HG03354 (cell line): ENCODE measurements at regions not wholly inside any gene's neighbourhood (a gene's known extent, or its start where the extent isn't known, plus 50 kb on each side); places are given as distances from the start of the nearest gene placed in this dataset.

Source experiments
- ATAC-seq: cut with Tn5 transposase; IDR thresholded peaks from one replicate; pipeline ENCODE4 v1.9.1; 2021; ENCODE audit warnings: mild to moderate bottlenecking; ENCODE audit not compliant: unreplicated experiment, poor library complexity, severe bottlenecking

DNA sequence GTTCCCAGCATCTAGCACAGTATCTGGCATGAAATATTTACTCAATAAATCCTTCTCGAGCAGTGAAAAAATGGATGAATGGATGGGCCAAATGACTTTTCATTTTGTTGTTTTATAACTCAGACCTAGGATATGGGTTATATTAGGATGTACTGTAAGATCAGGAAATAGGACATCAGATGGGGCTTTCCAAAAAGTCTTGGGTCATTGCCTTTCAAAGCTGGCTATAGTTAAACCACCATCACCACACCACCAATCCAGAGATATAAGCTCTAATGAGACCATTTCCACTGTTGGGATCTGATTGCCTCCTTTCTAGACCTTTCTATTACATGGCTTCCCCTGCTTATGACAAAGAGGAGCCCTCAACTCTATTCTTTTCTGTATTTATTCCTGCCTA is 525.0 kb upstream of the TCF4 start:
- ATAC-seq: no peak

DNA sequence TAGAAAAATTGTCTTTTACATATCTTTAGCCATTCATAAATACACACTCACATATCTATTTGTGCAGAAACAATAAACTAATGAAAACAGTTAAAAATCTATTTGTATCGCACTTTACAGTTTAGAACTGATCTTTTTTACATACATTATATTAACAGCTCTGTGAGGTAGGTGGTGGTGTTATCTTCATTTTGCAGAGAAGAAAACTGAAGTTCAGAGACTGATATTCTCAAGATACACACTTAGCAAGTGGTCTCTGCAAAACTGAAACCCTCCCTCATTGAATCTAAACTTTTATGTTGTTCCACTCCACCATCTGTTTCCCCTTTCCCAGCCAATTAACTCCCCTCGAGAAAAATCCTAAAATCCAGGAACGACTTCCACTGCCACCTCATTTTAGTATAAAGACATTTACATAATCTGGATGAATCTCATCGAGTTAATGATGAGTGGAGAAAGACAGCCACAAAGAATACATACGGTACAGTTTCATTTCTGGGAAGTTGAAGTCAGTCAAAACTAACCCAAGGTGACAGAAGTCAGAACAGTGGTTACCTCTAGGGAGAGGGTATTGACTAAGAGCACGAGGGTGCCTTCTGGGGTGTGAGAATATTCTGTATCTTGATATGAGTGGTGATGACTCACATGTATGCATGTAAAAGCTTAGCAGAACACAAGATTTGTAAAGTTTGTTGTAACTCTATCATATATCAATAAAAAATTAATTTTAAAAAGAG is 524.2 kb upstream of the TCF4 start:
- ATAC-seq: peak; percentile 98

DNA sequence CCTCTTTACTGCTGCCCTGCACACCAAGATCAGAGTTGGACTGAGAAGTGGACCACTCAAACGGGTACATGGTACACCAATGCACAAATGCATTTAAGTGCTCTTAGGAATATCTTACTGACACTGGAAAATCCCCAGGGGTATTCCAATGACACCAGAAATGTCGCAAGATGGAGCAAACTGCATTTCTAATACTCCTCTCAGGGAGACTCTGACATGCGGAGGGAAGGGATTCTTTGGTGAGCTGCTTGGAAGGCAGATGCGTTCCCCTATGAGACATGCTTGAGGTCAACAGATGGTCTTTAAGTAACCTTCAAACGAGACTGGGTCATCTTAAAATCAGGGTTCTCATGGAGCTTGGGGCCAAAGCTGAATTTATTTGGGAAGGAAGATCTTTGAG is 521.8 kb upstream of the TCF4 start:
- no peak for ATAC-seq

DNA sequence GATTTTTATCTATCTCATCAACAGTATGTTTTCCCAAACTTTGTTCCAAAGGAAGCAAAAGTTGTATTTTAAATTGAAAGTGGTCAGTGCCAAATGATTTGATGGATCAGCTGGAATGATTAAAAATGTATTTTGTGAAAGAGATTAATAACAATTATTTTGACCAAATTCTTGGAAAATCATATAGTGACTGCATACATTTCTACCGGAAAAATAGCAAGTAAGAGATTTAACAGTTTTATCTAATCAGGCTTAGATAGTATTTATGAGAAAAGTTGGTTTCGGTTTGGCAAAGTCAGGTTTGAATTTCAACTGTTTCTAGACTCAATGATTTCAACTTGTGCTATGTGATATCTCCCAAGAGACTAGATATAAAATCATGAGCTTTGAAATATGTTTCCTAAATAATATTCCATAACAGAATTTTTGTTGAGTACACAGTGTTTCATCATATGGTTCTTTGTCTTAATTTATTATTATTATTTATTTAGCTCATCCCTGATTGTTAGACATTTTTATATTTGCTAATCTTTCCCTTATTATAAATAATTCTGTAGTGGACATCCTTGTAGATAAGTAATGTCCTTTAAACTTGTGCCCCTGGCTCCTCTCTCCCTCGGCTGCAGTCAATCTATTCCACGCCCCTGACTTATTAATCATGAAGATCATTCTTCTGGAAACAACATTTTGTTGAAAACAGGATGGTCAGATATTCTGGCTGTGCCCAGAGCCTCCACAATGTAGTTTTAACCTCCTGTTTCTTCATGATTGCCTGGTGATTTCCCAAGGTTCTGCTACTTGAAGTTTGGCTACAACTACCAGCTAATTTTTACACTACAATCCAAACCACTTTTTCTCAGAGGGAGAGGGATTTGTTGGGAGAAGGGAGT is 520.7 kb upstream of the TCF4 start:
- ATAC-seq: no peak

DNA sequence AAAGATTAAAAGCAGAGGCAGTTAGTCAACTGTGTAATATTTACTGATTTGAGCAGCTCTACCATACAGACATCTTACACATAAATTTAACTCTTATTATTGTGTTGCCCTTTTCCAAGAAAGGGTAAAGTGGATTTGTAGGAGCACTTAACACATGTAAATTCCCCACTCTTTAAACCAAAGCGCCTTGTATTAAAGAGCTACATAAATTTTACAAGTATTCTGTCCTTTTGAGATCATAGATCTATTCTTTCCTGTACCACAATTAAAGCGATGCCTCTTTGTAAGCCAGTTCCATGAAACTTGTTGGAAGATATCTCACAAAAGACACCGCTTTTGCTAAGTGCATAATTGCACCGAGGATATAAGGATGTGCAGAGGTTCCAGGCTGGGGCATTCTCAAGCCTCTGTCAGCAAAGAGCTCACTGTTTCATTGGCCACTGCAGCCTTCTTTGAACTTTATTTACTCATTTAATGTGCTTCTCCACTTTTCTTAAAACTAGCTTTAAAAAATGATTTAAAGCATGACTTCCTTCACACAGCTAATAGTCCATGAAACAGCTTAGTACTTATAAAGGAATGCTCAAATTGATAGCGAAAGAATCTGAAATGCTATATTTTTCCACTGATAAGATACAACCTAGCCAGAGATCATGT is 520.0 kb upstream of the TCF4 start:
- no peak for ATAC-seq

DNA sequence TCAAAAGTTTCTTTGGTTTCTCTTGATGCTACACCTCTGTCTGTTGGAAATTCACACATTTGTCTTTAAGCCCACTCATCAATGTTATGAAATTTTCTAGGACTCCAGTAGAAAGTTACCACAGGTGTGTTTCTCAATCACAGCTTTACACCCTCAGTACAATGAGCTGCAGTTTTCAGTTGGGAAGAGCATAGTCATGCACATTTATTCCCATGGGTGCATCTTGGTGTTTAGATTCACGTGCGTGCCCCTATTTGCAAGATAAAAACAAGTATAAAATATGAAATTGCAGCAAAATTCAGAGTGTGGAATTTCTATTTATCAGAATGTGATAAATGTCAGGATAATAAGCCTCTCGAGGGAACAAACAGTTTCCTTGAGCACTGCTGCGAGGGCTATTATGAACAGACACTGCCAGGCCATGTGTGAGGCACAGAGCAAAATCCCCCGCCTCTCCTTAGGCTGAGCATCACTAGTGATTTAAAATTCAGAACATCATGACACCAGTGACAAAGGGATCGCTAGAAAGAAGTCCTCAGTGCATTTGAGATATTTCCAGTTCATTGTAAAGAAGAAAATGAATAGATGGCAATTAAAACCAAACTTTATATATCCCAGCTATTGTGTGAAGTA is 512.2 kb upstream of the TCF4 start:
- ATAC-seq: no peak

DNA sequence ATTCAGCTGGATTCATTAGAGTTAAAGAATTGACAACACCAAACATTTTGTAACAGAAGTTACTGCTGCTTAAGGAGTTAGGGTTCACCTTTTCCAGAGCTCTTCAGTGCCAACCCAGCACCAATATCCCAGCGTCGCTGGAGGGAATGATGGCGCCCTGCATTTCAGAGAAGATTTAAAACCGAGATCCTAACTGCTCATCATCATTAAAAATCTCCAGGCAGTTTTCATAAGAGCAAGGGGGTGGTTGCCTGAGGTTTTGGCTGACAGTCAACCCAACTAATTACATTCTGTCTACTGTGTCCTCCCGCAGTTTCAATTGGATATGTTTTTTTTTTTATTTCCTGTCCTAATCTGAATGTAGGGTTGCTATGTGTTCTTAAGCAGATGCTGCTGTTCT is 509.6 kb upstream of the TCF4 start:
- no peak for ATAC-seq

DNA sequence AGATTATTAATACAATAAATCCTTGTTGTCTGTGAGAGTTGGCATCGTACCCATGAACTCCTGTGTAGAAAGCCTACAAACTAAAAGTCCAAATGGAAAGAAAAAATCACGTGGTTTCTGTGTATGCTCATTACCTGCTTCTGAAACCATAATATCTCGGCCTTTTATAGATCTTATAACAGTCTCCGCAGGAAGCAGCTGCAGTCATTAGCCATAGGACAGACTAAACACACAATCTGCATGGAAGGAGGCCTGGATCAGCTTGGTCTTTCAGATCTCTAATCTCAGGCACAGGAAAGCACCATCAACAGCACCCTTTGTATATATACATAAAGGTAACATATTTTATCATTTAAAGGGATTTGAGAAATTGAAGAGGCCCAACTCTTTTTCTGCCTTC is 508.9 kb upstream of the TCF4 start:
- ATAC-seq: no peak

DNA sequence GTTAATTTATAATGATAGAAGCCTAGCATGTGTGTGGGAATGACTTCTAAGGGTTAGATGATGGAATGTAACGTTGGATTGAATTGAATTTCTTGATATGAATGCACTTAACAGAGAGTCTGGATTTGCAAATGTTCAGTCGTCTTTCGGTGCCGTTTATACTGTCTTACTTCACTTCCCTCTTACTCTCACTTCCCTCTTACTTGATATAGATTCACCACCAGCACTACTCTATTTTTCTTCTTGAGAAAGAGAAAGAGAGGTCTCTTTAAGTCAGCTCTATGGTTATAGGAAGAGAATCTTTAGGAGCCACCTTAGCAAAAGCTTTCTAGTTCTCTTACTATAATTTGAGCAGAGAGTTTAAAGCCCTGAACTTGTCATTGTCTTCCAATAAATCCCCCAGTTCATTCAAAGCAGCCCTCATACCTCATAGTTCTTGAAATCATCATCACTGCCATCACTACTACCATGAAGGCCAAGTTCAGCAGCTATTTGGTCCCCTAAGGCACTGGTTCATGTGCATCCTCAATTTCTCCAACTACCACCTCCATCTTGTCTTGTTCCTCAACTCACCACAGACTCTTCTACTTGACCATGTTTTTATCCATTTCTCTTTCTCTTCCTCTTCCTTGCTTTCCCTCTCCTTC is 501.7 kb upstream of the TCF4 start:
- peak; percentile 52 for ATAC-seq

DNA sequence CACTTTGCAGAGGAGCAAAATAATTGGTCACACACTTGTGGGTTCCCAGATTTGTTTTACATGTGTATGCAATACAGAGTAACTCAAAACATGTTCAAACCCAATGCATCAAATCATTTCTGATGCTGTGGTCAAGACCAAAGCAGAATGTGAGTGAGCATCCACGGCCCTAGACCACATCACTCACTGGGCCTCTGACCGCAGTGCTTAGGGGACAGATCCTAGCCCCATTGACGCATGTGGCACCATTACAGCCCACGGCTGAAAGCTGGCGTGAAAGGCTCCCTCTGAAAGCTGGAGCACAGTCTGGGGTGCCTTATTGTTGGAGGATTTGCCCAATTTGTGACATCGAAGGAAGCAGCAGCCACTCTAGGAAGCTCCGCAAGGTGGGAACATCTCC is 498.8 kb upstream of the TCF4 start:
- no peak for ATAC-seq

DNA sequence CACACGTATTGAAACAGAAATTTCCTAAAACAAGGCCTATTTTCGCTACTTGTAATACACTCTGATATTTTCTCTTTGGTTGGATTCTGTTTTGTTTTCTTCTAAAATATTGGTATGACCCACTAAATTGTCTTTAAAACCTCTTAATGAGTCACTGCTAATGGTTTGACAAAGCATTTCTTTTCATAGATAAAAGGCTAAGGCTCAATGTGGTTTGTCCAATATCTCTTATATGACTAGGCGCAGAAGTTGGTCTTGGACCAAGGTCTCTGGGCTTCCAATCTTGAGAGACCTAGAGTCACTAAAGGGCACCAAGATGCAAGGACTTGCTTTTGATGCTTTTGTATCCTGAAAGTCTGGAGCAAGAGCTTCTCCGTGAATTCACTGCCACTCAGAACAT is 498.2 kb upstream of the TCF4 start:
- ATAC-seq: no peak

DNA sequence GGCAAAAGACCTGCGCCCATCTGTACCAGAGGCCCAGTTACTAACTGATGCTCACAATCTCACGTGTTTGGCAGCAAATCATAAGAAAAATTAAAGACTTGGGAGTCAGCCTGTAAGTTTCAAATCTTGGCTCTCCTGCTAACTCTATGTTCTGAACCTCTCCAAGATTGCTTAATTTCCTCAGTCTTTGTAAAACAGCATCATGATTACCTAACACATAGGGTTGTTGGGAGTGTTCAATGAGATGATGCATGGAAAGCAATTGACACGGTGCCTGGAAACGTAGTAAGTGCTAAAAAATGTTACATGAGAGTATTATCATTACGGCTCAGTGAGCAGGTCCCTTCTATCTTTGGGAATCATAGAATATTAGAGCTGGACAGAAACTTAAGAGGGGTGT is 497.6 kb upstream of the TCF4 start:
- no peak for ATAC-seq

DNA sequence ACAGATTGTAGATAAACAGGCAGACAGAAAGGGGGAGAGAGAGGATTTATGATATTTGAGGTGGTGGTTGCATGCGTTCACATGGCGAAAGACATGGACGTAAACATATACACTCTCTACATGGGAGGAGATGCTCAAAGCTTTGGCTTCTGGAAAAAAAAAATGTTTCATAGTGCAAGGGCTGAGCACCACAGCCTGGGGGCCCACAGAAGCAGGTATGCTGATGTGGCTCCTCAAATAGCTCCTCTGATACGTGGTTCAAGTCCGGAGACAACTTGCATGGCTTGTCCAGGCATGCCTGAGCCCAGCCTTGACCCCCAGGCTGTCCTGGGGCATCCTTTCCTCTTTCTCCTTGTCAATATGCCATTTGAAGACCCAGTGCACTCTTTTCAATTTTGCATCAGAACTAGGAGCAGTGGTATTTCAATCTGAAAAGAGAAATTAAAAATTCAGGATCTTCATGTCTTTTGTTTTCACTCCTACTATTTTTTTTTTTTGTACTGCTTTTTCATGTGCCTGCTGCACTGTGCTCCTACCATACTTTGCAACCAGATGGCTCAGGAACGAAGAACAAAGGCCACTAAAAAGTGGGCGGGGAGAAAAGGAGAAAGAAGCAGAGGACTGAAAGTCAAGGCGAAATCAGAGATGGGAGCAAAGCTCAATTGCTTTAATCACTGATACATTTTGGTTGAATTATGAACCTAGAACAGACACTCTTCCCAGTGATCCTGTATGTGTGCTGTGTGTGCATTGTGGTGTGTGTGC is 495.7 kb upstream of the TCF4 start:
- no peak for ATAC-seq

DNA sequence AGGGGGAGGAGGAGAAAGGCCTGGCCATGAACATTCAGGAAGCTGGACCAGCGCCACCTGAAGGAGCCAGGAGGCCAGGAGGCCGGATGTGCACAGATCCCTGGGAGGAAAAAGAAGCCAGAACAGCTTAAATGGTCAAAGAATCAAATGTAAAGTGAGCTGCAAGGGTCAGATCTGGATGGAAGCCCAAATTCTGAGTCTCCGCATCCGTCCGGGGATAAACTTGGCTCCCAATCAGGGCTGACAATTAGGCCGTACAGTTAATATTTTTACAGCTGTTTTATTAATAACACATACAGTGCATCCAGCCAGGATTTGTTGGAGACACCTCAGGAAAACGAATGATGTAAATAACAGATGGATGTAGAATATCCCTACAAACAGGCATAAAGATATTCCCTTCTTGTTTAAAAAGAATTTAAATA is 495.1 kb upstream of the TCF4 start:
- ATAC-seq: no peak

DNA sequence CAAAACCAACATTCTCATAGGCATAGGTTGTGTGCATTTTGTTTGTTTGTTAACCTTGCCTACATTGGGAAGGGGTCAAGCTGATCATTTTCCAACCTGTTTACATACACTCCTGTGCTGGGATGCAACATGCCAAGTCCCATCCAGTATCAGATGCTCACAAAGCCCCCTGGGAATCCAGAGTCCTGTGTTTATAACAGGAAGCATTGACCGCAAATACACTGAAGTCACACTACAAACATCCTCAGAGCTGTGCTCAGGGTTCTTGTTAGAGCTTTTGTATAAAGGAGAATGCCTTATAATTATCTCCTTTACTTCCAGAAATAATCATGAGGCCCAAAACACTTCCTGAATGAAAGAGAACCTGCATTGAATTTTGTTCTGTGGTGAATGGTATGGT is 488.7 kb upstream of the TCF4 start:
- no peak for ATAC-seq

DNA sequence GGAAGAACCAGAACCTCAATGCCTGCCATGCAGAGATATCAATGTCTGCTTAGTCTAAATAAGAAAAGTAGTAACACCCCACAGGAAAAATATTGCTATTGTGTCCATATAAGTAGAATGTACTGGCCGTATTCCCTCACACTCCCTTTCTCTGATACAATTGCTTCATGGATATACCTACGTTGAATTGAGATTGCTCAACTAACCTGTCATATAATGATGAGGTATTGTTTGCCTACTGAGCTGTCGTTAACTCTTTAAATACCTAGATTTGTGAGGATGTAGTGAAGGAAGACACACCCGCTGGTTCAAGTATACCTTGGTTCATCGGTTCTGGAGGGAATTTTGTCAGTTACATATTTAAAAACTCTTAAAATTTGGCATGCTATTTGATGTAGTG is 480.7 kb upstream of the TCF4 start:
- ATAC-seq: no peak

DNA sequence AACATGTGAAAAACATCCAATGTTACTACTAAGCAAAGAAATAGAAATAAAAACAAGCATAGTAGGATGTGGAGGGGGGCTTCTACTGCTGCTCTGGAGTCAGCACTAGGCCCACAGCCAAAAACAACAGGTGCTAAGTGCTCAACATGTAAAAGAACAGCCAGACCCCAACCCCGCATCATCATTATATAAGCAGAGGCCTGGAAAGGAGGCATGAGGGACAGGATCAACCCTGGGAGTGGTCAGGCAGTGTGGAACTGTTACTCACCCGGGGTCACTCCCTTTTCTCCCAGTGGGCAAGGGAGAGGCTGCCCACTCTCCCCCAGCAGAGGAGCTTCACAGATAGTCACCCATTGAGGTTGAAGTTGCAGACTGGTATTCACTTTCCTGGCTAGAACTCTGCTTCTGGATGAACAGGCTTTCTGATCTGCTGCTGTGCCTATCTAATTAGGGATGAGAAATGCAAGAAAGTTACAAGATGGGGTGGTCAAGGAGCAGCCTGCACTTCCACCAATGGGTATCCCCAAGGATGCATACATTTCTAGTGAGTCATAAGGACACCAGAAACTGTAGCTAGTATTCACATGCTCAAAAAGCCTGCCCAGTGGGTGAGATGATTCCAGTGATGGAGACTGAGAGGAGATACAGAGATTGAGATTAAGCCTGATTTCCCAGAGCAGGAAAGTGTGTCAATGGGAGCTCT is 480.1 kb upstream of the TCF4 start:
- ATAC-seq: no peak

DNA sequence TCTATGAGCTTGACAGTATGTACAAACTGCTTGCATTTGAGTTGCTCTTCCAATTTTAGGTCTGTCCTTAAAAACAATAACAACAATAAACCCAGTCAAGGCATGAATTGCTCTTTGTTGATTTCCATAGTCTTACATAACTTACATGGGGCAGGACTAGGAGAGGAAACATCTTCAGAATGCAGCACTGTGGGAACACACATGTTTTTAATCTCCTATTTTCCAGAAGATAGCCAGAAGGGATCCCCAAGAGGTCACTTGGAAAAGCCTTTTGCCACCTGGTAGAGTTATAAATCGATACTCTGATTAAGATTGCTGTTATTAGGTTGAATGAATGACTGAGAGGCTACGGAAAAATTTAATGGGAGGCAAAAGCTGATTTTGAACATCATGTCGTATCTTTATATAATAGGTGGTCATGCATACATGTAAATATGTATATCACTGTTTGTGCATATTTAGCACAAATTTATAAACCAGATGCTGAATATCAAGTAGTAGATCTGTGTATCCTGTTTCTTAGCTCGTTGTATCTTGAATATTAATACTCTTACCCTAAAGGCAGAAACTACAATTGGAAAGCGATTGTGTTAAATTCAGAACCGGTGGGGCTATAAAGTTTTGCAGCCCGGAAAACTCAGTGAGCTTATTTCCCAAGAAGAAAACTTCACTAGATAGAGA is 479.4 kb upstream of the TCF4 start:
- ATAC-seq: no peak
